KMS-11 (cell line): ENCODE measurements at regions not wholly inside any gene's neighbourhood (a gene's known extent, or its start where the extent isn't known, plus 50 kb on each side); places are given as distances from the start of the nearest gene placed in this dataset.

Source experiments
- H2AFZ ChIP-seq: fragments of 200-600 bp; sonication (generic); 2 replicates; pipeline ENCODE4 v1.6.1; 2016; ENCODE audit warnings: antibody characterized with exemption, mixed run types, low read depth
- H3K27ac ChIP-seq: fragments of 200-600 bp; sonication (generic); 2 replicates; pipeline ENCODE4 v1.6.1; 2016; ENCODE audit warnings: mild to moderate bottlenecking, mixed run types
- H3K27me3 ChIP-seq: fragments of 200-600 bp; sonication (generic); 2 replicates; pipeline ENCODE4 v1.6.1; 2017; ENCODE audit warnings: mild to moderate bottlenecking, low read depth, mixed run types, moderate library complexity; ENCODE audit not compliant: insufficient read depth
- H3K36me3 ChIP-seq: fragments of 200-600 bp; sonication (generic); 2 replicates; pipeline ENCODE4 v1.6.1; 2017; ENCODE audit warnings: mild to moderate bottlenecking, mixed run types; ENCODE audit not compliant: insufficient read depth
- H3K4me1 ChIP-seq: fragments of 200-600 bp; sonication (generic); 2 replicates; pipeline ENCODE4 v1.6.1; 2016; ENCODE audit warnings: mild to moderate bottlenecking, low read depth, mixed run types; ENCODE audit not compliant: poor library complexity, severe bottlenecking
- H3K4me2 ChIP-seq: fragments of 200-600 bp; sonication (generic); 2 replicates; pipeline ENCODE4 v1.7.0; 2016; ENCODE audit warnings: mild to moderate bottlenecking, mixed run types
- H3K4me3 ChIP-seq: fragments of 200-600 bp; sonication (generic); IDR thresholded peaks from 2 replicates; pipeline ENCODE4 v1.6.1; 2017; ENCODE audit warnings: low read depth, low read length, mixed read lengths; ENCODE audit not compliant: insufficient read depth
- H3K79me2 ChIP-seq: fragments of 200-600 bp; sonication (generic); 2 replicates; pipeline ENCODE4 v1.6.1; 2016; ENCODE audit warnings: low read depth, mixed run types; ENCODE audit not compliant: insufficient read depth
- H3K9ac ChIP-seq: fragments of 200-600 bp; sonication (generic); 2 replicates; pipeline ENCODE4 v1.6.1; 2016; ENCODE audit warnings: mild to moderate bottlenecking, mixed run types
- H4K20me1 ChIP-seq: fragments of 200-600 bp; sonication (generic); 2 replicates; pipeline ENCODE4 v1.6.1; 2016; ENCODE audit warnings: mild to moderate bottlenecking, mixed run types; ENCODE audit not compliant: insufficient read depth
- CTCF ChIP-seq: fragments of 200-600 bp; sonication (generic); conservative IDR thresholded peaks from 2 replicates; pipeline ENCODE4 v1.6.1; 2017; ENCODE audit warnings: low read depth, mild to moderate bottlenecking, antibody characterized with exemption, low read length, moderate library complexity, mixed read lengths

GRCh38 chr9:80720579-80720978 lies 968.8 kb downstream of the TLE1 start:
- Histone ChIP-seq H3K79me2 (no peaks in the 10 kb centered on the region), H2AFZ (no peak overlapping the region), H3K27ac (no peak overlapping the region), H4K20me1 (no peaks in the 10 kb centered on the region), H3K4me2 (no peak overlapping the region), H3K4me1 (no peaks in the 10 kb centered on the region), H3K9ac (no peak overlapping the region), H3K4me3 (no peak overlapping the region), H3K27me3 (no peaks in the 10 kb centered on the region), H3K36me3 (no peaks in the 10 kb centered on the region)
- no peak for TF ChIP-seq CTCF

DNA sequence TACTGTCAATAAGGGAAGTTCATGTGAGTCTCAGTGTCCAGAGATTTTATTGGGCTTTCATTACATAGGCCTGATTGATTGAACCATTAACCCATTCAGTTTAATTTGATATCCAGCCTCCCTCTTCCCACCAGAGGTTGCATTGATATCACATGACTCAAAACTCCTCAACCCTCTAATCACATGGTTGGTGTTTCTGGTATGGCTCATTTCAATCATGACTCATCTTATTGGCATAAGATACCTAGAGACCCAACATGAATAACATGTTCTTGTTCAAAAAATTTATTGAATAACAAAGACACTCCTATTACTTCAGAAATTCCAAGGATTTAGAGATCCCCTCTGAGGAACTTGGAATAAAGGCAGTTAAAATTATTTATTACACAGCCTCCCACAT lies 982.2 kb downstream of the TLE1 start:
- H3K27ac ChIP-seq: no peak overlapping the region
- H3K9ac ChIP-seq: no peak overlapping the region
- H3K36me3 ChIP-seq: no peaks in the 10 kb centered on the region
- no peak overlapping the region for H3K4me3 ChIP-seq
- H3K27me3 ChIP-seq: no peaks in the 10 kb centered on the region
- no peak overlapping the region for H2AFZ ChIP-seq
- H3K79me2 ChIP-seq: no peaks in the 10 kb centered on the region
- TF ChIP-seq CTCF: no peak
- H4K20me1 ChIP-seq: no peaks in the 10 kb centered on the region
- H3K4me1 ChIP-seq: no peaks in the 10 kb centered on the region
- H3K4me2 ChIP-seq: no peak overlapping the region

DNA sequence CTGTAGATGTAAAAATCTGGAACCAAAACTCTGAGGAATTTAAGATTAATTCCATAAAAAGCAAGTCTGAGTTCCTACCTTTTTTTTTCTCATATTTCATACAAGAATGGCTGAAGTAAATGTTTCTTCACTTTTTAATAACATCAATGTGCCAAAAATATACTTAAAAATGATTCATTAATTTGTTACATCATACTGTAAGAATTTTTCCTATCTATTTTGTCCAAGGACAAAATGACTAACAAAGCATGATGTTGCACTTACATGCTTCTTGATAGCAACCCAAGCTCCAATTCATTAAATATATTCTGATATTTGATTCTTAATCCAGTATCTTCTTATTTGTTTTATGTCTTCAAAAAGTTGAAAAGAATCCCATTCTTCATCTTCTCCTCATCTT lies 988.3 kb downstream of the TLE1 start:
- TF ChIP-seq CTCF: no peak
- no peaks in the 10 kb centered on the region for H3K36me3 ChIP-seq
- H3K9ac ChIP-seq: no peak overlapping the region
- no peaks in the 10 kb centered on the region for H3K79me2 ChIP-seq
- H3K4me3 ChIP-seq: no peak overlapping the region
- no peak overlapping the region for H2AFZ ChIP-seq
- H3K27me3 ChIP-seq: no peaks in the 10 kb centered on the region
- H4K20me1 ChIP-seq: no peaks in the 10 kb centered on the region
- no peak overlapping the region for H3K4me2 ChIP-seq
- no peak overlapping the region for H3K27ac ChIP-seq
- H3K4me1 ChIP-seq: no peaks in the 10 kb centered on the region

DNA sequence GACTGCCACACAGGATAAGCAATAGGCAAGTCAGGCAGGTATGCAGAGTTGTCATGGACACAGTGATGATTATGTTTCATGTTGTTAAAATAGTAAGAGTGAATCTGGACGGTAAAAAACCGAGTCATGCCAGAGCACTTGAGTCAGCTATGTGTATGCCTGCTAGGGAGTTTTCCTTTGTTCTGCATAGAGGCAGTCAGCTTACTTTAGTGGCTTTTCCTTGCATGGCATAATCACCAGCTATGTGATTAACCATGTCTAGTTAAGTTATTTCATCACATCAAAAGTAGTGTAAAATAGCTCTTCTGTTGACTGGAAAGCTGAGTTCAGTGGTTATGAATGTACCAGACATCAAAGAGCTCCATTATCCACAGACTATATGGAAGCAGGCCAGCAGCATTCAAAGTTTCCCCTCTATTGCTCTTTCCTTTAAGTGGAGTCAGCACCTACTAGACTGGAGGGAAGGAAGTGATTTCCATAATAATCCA lies 989.8 kb downstream of the TLE1 start:
- Histone ChIP-seq H4K20me1 (no peaks in the 10 kb centered on the region), H3K9ac (no peak overlapping the region), H3K4me1 (no peaks in the 10 kb centered on the region), H3K4me2 (no peak overlapping the region), H3K79me2 (no peaks in the 10 kb centered on the region), H3K36me3 (no peaks in the 10 kb centered on the region), H2AFZ (no peak overlapping the region), H3K27ac (no peak overlapping the region), H3K4me3 (no peak overlapping the region), H3K27me3 (no peaks in the 10 kb centered on the region)
- TF ChIP-seq CTCF: no peak
